Kidney glomerular epithelial cell (primary cell): ENCODE measurements at regions not wholly inside any gene's neighbourhood (a gene's known extent, or its start where the extent isn't known, plus 50 kb on each side); places are given as distances from the start of the nearest gene placed in this dataset.

Experiments
- DNase-seq: peaks from one replicate; lab custom pipeline; 2025; lab: John Stamatoyannopoulos, UW

- DNase-seq = no peak
Measured at GRCh38 chr13:39938596-39938995, 283.1 kb downstream of the COG6 start.

DNA sequence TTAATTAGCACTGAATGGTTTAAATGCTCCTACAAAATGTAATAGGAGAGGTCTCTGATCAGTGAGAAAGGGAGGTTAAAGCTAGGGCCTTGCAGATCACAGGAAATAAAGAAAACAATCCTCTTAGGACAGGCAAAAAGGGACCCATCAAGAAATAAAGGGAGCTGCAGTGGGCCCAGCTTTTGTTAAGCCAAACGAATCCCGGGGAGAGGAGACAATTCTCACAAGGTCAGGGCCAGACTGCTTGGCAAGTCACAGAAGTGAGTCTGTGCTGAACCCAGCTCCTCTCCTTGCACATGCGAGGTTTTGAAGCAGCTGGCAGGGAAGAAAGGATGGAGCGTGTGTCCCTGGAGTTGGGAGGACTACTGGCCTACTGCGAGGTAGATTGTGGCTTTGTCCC lies 285.8 kb downstream of the COG6 start:
- no peak for DNase-seq

DNA sequence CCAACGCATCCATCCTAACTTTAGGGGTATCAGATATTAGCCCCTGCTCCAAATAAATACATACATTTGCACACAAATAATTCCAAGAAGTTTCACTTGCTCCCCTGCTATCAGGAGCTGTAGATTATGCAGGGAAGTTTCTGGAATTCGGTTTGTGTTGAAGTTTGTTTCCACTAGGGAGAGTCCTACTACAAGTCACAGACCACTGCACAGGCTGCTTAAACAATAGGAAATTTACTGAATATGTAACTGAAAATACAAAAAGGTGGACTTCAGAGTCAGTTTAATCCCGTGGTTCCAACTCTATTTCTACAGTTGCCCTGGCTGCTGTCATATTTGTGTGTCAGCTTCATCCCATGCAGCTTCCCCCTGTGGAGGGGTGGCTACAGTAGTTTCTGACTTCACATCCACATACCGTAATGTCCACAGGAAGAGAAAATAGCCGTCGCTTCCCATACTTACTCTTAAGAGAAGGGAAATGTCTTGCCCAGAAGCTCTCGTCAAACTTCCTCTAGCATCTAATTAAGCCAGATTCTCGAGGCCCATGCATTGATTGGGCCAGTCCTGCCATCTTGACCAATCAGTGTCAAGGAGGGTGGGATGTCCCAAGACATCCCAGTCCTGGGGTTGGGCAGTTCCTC lies 286.6 kb downstream of the COG6 start:
- no peak for DNase-seq

- peak; percentile 75 for DNase-seq
Measured at GRCh38 chr13:39942552-39943273, 287.3 kb downstream of the COG6 start.

GRCh38 chr13:39943711-39944110 lies 288.2 kb downstream of the COG6 start:
- no peak for DNase-seq

DNA sequence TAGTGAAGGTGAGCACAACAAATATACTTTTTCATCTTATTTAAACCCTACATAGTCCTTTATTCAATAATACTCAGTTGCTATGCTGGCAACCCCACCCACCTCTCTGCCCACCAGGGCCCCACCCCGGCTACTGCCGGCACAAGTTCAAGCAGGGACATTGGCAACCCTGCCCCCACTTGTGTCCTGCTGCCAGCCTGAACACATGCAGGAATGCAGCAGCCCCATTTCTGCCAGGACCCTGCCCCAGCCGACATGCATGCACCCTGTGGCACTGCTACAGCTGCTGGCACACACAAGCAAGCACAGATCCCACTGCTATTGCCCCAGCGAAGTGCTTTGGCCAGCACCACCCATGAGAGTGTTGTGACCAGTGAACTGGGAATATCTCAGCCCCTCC lies 289.8 kb downstream of the COG6 start:
- DNase-seq = no peak

GRCh38 chr13:39946769-39947168 lies 291.3 kb downstream of the COG6 start:
- DNase-seq = no peak

- DNase-seq = no peak
Measured at GRCh38 chr13:39951301-39951700, 295.8 kb downstream of the COG6 start.

GRCh38 chr13:39952249-39953233 lies 297.1 kb downstream of the COG6 start:
- no peak for DNase-seq

DNA sequence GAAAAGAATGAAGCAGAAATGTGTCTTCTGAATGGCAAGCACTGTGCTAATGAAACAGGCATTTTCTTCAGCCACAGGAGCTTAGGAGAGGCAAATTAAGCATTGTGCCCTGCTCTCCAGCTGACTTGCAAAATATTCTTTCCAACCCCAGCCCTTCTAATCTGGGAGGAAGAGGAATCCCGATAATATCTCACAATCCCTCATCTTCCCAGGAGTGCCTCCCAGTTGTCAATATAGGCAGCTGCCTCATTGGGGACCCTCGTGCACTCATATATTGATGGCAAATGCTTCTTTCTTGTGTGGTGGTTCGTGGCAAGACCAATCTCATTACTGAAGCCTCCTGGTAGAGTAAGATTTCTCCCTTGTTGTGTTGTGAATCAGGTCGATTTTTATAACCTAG lies 299.0 kb downstream of the COG6 start:
- DNase-seq = no peak

- no peak for DNase-seq
Measured at GRCh38 chr13:39955560-39955959, 300.1 kb downstream of the COG6 start.

- no peak for DNase-seq
Measured at GRCh38 chr13:39956036-39956435, 300.6 kb downstream of the COG6 start.

DNA sequence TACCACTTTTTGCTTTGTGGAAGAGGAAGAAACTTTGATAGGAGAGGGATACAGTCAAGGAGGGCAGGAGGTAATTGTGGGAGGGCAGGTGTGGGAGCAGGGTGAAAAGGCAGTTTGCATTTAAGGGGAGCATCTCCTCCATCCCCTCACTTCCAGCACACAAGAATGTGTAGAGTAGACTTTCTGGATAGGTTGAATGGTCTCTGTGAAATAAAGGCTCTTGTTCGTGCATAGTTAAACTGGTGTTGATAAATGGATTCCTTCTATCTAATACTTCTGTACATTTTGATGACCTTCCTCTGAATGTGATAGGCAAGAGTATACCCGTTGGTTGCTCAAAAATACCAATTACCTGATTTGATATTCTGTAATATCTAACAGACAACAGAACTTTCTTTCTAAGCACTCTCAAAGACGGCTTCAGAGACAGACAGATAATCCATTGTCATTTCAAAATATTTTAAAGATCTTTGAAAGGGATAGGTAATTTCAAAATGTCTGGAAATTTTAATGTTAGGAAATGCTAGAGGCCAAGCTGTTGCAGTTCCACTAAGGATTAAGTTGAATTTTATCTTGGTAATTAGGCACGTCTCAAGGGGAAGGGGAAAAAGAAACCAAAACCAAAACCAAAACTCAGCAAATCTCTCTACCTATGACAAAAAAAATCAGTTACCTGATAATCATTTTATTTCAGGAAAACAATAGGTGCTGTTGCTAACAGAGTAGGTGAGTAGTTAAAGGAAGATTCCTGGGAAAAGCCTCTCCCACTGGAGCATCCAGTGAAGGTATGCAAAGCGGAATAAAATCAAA lies 302.6 kb downstream of the COG6 start:
- DNase-seq = no peak

DNA sequence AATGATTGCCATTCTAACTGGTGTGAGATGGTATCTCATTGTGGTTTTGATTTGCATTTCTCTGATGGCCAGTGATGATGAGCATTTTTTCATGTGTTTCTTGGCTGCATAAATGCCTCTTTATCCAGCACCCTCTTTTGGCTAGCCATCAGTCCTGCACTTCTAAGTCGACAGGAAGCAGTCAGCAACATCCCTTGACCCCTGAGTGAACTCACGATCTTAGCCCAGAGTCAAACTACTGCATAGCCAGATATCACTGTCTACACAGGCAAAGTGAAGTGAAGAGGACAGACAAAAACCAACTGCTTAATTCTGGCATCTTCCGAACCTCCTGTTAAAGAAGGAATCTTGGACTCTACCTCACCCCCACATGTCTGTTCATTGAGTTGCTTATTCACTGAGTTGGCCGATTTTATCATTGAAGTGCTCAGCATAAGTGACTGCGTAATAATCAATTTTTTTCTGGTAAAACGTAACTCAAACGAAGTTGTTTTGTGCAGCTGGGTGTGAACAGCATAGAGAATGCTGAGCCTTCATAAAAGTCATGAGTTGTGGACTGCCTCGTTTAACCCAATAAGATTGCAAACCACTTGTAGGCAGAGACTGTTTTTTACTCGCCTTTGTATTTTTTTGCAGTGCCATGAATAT lies 304.2 kb downstream of the COG6 start:
- no peak for DNase-seq

DNA sequence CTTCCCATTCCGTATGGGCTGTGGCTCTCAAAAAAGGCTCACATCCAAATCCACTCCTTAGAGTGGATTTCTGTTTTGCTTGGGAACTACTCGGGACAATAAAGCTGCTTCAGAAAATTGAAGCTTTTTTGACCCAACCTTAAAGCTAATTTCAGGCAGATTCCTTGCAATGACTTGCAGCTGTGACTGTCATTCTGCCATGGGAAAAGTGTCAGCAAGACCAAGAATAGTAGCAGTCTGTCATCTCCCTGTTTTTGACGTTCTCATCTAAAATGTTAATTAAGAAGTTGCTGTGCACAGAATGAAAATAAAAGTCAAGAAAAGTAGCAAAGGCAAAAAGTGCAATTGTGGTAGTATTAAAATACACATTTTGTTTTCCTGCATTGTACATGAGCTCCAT lies 304.7 kb downstream of the COG6 start:
- no peak for DNase-seq

DNA sequence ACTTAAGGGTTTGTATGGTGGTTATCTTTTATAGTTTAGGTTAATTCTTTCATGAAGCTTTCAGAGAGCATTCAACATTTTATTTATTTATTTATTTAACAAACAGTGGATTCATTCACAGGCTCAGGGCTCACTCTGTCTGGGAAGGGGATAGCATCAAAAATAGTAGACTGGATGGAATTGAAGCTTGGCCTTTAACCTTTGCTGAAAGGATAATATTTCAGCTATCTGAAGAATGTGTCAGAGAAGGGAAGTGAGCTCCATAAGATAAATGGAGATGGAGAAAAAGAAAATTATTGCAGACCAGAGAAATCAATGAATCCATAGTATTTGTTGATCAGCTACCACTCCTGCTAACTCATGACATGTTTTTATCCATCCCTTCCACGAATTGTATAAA lies 305.6 kb downstream of the COG6 start:
- no peak for DNase-seq

DNA sequence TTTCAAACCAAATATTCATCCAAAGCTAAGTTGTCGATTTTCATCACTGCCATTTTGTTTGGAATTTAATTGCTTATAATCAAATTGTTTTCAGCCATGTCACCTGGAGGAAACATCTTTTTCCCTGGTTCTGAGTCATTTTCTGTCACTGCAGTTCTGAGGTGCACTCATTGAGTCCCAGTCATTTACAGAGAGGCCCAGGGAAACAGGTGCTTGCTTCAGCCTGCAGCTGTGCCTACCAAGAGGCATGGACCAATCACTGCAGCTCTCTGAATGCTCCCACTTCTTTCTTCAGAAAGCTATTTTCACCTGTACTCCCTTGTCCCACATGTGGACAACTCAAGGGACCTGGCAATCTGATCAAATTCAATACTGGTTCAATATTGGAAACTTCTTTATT lies 308.1 kb downstream of the COG6 start:
- no peak for DNase-seq

DNA sequence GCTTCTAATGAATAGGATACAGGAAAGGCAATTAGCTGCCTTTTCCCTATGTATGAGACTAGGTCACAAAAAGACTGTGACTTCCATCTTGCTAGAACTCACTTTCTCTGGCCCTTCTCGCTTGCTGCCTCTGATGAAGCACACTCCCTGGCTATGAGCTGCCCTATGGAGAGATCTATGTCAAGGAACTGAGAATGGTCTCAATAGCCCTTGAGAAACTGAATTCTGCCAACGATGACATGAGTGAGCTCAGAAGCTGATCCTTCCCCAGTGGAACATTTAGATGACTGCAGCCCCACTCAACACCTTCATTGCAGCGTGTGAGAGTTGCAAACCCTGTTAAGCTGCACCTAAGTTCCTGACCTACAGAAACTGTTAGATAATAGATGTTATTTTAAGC lies 309.8 kb downstream of the COG6 start:
- DNase-seq = no peak

- DNase-seq = no peak
Measured at GRCh38 chr13:39967199-39967959, 311.9 kb downstream of the COG6 start.

- no peak for DNase-seq
Measured at GRCh38 chr13:39968646-39969475, 313.4 kb downstream of the COG6 start.
